NCI-H748 (cell line): ENCODE measurements at regions not wholly inside any gene's neighbourhood (a gene's known extent, or its start where the extent isn't known, plus 50 kb on each side); places are given as distances from the start of the nearest gene placed in this dataset.

Source experiments
- DNase-seq: peaks from one replicate; lab custom pipeline; 2025; ENCODE audit not compliant: unreplicated experiment; lab: John Stamatoyannopoulos, UW

DNA sequence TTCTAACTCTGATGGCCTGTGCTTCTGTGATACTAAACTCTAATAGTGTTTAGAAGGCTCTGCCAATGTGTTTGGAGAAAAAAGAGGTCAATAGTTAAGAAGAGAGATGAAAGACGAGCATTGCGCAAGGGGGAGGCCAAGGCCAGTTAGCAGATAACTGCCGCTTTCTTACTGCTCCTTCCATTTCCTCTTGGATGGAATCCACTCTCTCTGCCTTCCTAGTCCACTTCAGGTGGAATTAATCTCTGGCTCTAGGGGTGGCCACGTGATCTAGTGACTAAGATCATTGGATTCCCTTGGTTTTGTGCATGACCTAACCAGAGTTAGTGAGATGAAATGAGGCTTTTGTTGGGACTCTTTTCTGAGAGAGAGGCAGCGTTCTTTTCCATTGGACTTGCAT lies 148.3 kb downstream of the ACTL8 start:
- no peak for DNase-seq

DNA sequence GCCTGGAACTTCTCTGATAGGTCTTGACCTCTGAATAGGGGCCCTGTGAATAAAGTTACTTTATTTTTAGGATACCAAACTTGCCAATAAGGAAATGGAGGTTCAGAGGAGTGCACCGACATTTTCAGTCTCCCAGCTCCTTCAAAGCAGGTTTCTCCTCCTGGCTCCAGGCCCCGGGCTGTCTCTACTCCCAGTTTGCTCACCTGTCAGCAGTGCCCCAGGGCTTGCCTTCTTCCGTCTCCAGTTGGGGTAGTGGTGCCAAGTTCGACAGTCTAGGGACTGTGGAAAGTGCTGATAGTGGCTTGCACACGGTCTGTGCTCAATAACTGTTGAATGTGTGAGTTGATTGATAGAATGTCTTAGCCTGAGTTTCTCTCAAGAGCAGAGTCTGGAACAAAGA lies 149.2 kb downstream of the ACTL8 start:
- DNase-seq, result no peak

DNA sequence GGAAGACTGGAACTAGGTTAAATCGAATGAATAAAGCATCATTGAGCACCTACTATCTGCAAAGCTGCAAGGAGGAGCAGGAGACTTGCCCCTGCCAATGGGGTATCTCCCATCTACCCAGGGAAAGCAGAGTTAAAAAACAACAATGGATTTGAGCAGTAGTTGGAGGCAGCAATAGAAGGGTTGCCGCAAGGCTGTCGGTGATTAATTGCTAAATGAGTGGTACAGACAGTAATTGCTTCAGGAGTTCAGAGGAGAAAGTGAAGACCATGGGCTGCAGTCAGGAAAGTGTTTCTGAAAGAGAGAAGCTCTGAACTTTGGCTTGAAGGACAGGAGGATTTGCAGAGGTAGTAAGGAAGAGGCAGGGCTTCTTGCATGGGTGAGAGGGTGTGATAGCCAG lies 152.9 kb downstream of the ACTL8 start:
- DNase-seq, result no peak

DNA sequence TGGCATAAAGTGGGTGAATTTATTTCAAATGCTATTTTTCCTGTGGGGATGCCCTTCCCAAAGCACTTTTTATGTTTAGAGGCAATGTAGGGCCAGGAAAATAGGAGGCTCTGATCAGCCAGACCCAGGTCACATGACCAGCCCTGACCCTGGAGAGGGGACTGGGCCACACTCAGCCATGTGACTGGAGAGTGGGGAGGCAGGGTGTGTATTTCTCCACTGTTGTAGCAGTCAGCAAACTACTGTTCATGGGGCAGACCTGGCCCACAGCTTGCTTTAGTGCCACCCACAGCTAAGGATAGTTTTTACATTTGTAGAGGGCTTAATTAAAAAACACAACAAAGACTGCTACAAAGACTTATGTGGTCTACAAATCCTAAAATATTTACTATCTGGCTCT lies 153.8 kb downstream of the ACTL8 start:
- DNase-seq, result no peak

DNA sequence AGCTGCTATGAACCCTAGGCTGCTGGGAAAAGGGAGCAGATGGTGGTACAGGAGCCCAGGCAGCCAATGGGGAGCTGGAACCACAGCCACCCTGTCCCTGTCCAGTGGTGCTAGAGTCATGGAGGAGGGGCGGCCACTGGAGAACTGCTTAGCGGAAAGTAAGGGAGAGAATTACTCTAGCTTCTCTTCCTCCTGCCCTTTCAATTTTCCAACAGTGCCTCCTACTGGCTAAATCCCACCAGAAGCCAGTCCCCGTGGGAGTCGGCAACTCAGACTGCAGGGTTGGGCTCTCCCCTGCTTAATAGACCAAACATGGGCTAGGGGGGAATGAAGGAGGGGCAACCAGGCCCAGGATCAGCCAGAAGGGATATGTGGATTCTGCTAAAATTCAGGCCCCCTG lies 154.5 kb downstream of the ACTL8 start:
- DNase-seq, result peak; percentile 3

DNA sequence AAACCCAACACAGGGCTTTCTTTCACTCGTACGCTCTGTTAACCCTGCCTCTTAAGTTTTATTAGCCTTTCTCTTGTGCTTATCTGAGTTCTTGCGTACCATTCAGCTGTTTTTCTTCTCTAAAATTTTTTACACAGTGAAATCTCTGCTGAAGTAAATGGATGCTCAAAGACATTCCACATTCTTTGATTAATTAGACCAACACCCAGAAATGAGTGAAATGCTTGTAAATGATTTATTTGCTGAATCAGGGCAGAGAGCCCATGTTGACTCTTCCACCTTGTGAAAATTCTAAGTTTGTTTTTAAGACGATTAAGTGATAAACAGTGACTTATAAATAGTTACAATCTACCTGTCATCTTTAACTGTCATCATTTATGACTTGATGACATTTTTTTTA lies 156.7 kb downstream of the ACTL8 start:
- DNase-seq, result no peak

DNA sequence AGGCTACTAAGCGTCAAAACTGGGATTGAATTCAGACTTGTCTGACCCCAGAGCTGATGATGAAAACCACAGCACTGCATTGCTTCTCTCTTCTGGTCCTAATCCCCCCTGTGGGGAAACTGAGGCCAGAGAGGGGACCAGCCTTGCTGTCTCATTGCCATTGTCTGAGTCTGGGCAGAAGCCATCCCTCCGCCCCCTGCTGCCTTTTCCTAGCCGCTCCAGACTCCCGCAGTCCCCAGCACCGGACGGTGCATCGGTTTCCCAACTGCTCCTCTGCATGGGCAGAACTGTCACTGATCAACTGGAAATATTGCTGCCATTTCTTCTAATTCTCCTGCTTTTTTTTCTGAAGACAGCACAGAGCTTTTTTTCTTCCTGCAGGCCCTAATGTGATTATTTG lies 157.4 kb downstream of the ACTL8 start:
- no peak for DNase-seq

DNA sequence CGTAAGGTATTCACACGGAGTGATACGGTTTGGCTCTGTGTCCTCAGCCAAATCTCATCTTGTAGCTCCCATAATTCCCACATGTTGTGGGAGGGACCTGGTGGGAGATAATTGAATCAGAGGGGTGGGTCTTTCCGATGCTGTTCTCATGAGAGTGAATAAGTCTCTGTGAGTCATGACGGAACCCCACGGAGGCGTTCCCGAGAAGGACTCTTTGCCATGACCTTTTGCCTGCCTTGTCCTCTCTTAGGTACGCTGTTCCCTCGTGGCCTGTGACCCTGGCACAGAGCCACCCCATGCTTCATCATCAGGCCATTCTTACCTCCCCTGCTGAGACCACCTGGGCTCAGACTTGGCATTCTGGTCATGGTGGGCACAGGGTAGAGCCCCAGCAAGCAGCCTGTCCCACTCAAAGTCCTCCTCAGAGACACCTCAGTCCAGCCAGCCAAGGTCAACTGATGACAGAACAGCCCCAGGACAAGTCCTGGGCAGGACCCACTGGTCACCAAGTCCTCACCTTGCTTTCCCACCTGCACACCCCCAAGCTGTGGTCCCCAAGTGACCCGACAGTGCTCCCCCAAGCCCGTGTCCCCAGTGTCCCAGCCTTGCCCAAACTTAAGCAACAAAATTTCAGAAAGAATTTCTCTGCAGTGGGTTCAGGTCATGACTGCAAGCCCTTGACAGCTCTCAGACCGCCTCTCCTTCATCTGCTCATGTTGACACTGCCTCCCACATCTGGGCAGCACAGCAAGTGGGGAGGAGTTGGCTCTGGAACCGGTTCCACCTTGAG lies 158.4 kb downstream of the ACTL8 start:
- DNase-seq, result no peak

DNA sequence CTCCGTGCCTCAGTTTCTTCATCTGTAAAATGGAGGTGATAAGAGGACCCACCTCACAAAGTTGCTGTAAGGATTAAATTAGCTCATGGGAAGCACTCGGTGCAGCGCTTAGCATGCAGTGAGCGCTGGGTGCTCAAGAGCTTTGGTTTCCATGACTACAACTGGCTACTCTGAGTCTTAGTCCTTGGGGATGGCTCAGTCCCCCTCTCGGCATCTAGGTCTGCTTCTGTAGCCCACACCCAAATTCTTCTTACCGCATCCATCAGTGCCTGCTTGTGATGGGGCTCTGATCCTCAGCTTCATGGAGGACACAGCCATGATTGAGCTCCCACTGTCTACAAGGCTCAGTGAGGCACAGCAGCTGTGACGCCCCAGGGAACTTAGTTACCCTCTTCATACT lies 159.0 kb downstream of the ACTL8 start:
- DNase-seq, result peak; percentile 41

DNA sequence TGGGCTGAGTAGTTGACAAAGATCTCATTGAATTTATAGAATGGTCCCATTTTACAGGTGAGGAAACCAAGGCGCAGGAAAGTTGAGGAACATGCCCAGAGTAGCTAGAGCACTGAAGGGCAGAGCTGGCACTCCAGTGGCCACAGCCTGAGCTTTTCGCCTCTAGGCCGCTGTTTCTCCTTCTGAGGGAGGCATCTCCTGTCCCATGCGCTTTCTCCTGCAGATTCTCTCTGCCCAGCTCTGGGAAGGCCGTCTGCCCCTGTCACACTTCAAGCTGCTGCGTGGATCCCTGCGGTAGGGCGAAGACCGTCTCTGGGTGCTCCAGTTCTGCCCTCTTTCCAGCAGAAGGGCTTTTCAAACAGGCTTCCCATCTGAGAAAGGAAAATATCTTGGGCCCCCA lies 159.9 kb downstream of the ACTL8 start:
- DNase-seq, result no peak

DNA sequence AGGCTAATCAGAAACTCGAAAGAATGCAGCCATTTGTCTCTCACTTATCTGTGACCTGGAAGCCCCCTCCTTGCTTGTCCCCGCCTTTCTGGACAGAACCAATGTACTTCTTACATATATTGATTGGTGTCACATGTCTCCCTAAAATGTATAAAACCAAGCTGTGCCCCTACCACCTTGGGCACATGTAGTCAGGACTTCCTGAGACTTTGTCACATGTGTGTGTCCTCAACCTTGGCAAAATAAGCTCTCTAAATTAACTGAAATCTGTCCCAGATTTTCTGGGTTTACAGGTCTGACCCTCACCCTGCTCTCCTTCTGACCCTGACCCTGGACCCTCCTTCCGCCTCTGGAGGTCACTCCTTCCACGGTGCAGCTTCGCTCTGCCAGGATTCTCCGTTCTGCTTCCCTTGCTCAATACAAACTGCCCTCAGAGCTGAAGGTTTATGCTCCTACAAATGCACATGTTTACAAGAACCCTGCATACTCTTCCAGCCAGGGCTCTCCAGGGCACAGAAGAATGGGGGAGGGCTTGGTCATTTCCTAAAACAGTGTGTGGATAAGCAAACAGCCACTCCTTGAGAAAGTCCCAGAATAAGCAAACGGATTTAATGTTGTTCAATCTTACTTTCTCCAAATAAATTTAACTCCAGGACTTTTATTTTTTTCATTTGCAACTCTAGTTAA lies 160.5 kb downstream of the ACTL8 start:
- no peak for DNase-seq

DNA sequence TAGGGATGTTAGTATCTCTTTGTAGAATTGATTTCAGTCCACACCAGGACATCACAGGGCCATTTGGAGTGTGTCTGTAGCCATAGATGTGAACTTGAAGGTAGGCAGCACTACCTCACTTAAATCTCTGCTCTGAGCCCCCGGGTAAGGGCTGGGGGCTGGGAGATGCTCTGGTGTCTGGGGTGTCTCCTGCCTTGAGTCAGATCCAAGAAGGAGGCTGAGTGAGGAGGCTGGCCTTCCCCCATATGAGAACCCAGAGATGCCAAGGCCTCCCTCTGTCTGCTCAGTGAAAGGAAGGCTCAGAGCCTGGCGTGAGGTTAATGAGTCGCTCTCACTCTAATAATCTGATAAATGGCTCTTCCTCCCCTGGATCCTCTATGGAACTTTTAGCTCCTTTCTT lies 161.6 kb downstream of the ACTL8 start:
- DNase-seq, result no peak

DNA sequence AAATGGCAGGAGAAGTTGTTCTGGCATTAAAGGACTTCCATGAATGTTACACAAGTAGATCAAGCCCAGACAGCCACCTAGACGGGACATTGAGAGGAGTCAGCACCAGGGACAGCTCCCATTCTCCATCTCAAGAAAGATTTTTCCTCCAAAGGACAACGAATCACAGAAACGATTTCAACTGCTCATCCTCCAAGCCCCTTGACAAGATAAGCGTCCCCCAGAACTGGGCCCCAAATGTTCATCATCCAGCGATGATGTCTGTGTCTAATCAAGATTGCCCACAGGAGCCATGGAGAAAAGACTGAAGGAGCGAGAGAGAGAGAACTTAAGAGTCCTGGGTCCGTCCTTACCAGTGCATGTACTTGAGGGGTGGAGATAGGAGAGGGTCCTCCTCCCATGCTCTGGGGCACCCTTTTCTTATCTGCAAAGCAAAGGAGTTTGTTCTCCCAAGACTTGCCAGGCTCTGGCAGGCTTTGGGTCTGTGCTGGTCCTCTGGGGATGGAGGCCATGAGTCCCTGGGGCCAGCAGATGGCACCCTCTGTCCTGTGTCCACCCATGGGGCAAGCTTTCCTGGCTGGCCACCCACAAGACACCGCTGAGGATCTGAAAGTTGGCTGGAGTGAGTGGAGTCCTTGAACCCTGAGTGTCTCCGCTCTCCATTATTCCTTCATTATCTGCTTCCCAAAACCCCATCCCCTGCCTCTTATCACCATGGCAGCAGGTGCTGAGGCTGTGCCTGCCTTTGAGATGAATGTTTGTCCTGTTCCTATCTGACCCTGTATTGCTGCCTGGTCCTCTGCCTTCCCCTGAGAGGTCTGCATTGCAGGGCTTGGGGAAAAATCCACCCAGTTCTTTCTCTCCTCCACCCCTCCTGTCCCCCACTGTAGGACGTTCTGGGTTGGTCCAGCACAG lies 164.6 kb downstream of the ACTL8 start:
- DNase-seq, result peak; percentile 12

DNA sequence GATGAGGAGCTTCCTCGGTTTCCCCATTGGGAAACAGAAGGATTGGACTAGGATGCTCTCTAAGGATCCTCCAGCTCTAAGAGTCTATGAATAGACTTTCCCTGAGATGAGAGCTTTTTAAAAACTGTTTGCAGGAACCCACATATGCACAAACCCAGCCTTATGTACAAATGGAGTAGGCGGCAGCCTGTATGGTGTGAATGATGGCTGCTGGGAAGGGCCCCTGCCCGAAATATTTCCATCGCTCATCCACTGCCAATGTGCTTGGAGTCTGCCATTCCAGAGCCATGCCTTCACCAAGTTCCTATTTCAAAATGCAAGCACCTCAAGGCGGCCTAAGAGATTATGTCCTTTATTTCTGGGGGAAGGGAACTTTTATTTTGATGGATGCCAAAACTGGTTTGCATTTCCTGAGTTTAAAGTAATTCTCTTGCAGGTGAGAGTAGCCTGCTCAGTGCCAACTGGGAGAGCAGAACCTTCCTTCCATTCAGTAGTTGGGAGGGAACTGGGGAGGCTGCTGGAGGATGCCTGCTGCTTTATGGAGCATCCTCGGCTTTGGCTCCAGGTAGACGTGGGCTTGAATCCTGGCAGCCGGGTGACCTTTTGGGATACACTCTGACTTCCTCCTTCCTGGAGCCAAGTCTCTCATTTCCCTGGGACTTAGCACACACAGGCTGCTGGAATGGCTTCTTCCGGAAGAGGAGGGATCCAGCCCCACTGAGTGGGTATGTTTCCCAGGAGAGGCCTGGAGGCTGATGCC lies 165.9 kb downstream of the ACTL8 start:
- no peak for DNase-seq

DNA sequence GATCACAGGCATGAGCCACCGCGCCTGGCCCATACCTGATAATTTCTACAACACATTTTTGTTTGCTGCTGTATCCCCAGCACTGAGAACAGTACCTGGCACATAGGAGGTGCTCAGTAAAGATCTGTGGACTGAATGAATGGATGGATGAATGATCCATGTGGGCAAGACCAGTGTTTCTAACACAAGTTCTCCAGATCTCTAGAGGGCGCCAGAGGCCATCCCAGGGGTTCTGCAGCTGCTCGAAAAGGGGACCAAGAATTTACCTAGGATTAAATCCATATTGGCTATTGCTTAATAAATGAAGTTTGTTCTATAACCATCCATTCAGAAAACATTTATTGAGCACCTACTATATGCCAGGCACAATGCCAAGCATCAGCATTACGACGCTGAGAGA lies 167.7 kb downstream of the ACTL8 start:
- DNase-seq, result peak; percentile 57

DNA sequence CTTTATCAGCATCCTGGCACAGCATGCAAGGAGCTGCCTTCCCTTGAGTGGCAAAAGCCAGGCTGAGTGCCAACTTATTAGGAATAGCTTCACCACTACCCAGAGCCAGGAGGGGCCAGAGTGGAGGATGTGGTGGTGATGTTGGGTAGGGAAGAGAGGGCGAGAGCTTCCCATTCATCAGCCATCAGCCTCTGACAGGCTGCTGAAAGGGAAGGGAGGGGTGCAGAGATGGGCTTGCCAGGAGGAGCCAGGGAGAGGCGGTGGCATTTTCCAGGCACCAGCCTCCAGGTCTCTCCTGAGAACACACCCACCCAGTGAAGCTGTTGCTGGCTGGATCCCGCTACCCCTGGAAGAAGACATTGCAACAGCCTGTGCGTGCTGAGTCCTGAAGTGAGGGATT lies 168.5 kb downstream of the ACTL8 start:
- no peak for DNase-seq

DNA sequence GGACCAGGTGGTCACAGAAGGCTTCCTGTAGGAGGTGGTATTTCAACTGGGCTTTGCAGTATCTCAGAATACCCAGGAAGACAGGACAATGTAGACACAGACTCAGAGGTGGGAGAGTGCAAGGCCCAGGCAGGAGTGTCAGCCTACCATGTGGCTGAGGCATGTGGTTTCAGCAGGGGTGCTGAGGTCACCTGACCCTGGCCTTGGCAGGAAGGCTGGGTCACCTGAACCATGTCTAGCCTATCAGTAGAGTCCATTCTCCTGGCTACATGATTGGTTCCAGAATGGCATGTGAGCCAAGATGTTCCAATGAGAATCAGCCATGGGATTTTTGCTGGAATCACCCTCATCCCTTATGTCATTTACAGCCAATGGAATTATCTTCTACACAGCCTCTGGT lies 169.4 kb downstream of the ACTL8 start:
- DNase-seq, result no peak

DNA sequence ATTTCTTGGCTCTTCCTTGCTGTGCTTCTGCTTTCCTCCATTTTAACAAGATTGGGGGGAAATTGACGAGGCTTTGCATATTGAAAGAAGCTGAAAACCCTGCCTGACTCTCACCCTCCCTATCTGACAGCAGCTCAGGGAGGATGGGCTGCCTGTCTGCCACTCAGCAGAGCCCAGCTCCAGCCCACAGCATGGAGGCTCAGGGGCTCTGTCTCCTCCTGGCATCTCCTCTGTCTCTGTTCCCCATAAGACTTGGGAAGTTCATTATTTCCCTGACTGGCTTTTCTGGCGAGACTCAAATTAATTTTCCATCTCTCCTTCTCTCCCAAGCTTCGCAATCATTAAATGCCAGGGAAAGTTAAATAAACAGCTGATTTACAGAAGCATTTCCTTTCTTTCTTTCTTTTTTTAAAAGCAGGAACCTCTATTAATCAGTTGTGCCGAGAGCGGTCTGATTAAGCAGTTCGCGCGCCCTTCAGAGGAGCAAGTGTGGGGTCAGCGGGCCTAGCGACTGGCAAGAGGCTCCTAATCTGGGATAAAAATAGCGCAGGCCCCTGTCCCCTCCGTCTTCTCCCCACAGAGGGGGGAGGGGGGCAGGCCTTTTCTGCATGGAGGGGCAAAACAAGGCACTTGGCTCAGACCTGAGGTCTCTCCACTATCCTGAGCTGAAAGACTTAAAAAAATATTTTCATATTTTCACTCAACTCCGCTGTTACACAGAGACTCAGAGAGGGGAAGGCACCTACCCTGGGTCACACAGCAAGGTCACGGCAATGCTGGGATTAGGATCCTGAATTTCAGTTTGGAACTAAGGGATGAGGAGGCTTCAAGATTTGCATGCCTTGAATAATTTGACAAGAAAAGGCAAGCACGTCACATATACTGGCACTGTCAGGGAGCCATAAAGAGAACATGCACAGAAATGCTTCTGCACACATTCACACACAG lies 170.4 kb downstream of the ACTL8 start:
- no peak for DNase-seq

DNA sequence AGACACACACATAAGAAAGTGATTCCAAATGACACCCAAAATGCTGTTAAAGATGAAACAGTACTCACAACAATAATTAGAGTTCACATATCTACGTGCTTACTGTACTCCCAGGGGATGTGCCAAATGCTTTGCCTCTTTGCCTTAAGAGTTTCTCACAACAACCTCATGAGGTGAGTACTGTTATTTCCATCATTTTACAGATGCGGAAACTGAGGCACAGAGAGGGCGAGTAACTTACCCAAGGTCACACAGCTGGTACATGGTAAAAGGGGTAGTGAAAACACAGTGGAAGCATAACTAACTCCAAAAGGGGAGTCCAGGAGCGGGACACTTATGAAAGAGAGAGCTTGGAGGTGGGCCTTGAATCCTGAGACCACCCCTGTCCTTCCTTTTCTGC lies 171.8 kb downstream of the ACTL8 start:
- no peak for DNase-seq

DNA sequence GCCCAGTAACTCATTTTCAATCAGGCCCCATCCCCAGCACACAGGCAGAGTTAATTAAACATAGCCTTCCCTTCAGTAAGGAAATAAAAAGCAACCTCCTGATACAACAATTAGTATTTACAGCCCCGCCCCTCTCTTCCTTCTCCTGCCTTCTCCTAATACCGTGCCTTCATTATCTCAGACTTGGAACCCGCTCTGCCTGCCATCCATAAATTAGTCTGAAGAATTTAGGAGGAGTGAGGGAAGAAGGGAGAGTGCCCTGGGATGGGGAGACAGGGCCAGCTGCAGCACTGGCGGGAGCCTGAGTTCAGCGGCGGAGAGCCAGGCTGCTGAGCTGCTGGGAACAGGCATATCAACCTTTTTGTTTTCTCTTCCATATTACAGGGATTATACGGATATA lies 172.8 kb downstream of the ACTL8 start:
- no peak for DNase-seq
